ENCODE measurements at regions not wholly inside any gene's neighbourhood (a gene's known extent, or its start where the extent isn't known, plus 50 kb on each side); places are given as distances from the start of the nearest gene placed in this dataset.

GRCh38 chr17:72590882-72591281, 470.1 kb downstream of the SOX9 start:
- TF ChIP-seq CTCF (IDR thresholded peaks at IDR 0.05), result no peak
- TF ChIP-seq POLR2A (IDR thresholded peaks at IDR 0.05), result no peak

Data from heart left ventricle (tissue), 13 donors.